CD14-positive monocyte (primary cell): ENCODE measurements at regions not wholly inside any gene's neighbourhood (a gene's known extent, or its start where the extent isn't known, plus 50 kb on each side); places are given as distances from the start of the nearest gene placed in this dataset.

Experiments
- DNase-seq, 3 donors: peaks; one replicate each; pipeline ENCODE4 v3.0.0-alpha.2; 2011 to 2022
- H2AFZ ChIP-seq: 2 replicates; pipeline ENCODE4 v1.6.0; 2012; ENCODE audit warnings: mild to moderate bottlenecking, low read depth, low read length, inconsistent platforms; ENCODE audit not compliant: insufficient read depth, poor library complexity, severe bottlenecking
- H3K27ac ChIP-seq, 2 donors: 1 replicate in 1 of 2; 2 replicates in 1 of 2; pipeline ENCODE4 v1.5.1; 2012 to 2013; ENCODE audit warnings: low read length in 2 of 2, control low read depth in 1 of 2, inconsistent platforms in 1 of 2, low read depth in 1 of 2, mild to moderate bottlenecking in 1 of 2
- H3K27me3 ChIP-seq, 2 donors: one replicate each; pipeline versions ENCODE4 v1.6.0 to v1.6.1; 2011 to 2013; ENCODE audit warnings: low read length in 2 of 2; ENCODE audit not compliant: control insufficient read depth in 2 of 2, insufficient read depth in 2 of 2
- H3K36me3 ChIP-seq, 2 donors: replicated peaks in 1 of 2; 1 replicate in 1 of 2; 2 replicates in 1 of 2; pipeline versions ENCODE4 v1.5.1 to v1.6.1; 2012 to 2013; ENCODE audit warnings: low read length in 2 of 2, control low read depth in 1 of 2, inconsistent platforms in 1 of 2, mild to moderate bottlenecking in 1 of 2; ENCODE audit not compliant: insufficient read depth in 2 of 2, control insufficient read depth in 1 of 2
- H3K4me1 ChIP-seq, 2 donors: 1 replicate in 1 of 2; 2 replicates in 1 of 2; pipeline versions ENCODE4 v1.5.1 to v1.6.1; 2012 to 2013; ENCODE audit warnings: low read length in 2 of 2, control low read depth in 1 of 2, inconsistent platforms in 1 of 2, mild to moderate bottlenecking in 1 of 2, moderate library complexity in 1 of 2; ENCODE audit not compliant: insufficient read depth in 2 of 2, control insufficient read depth in 1 of 2
- H3K4me2 ChIP-seq: replicated peaks from 2 replicates; pipeline ENCODE3; 2012; ENCODE audit warnings: low read length, moderate library complexity, mild to moderate bottlenecking; ENCODE audit not compliant: poor library complexity, severe bottlenecking; ENCODE audit errors: extremely low read depth
- H3K4me3 ChIP-seq, 3 experiments: fragments of 200-600 bp in 1 of 3; sonication (generic) in 1 of 3; replicated peaks in 1 of 3; 1 replicate in 2 of 3; 2 replicates in 1 of 3; pipeline ENCODE4 v1.5.1; 2011 to 2013; ENCODE audit warnings: low read length in 3 of 3, mild to moderate bottlenecking in 3 of 3, control low read depth in 2 of 3, low read depth in 2 of 3, inconsistent platforms in 1 of 3, moderate library complexity in 1 of 3
- H3K79me2 ChIP-seq: 2 replicates; pipeline ENCODE4 v1.6.0; 2012; ENCODE audit warnings: mild to moderate bottlenecking, control low read depth, inconsistent platforms, low read length, moderate library complexity; ENCODE audit not compliant: insufficient read depth
- H3K9ac ChIP-seq: 2 replicates; pipeline ENCODE4 v1.6.0; 2017; ENCODE audit warnings: low read length, mild to moderate bottlenecking; ENCODE audit not compliant: insufficient read depth, poor library complexity, severe bottlenecking
- H3K9me3 ChIP-seq, 2 donors: replicated peaks in 1 of 2; 1 replicate in 1 of 2; 2 replicates in 1 of 2; pipeline versions ENCODE4 v1.5.1 to v1.6.1; 2012 to 2013; ENCODE audit warnings: low read length in 2 of 2, control low read depth in 1 of 2; ENCODE audit not compliant: control insufficient read depth in 1 of 2, insufficient read depth in 1 of 2
- H4K20me1 ChIP-seq: 2 replicates; pipeline ENCODE4 v1.6.0; 2012; ENCODE audit warnings: mild to moderate bottlenecking, low read length, control low read depth, moderate library complexity; ENCODE audit not compliant: insufficient read depth
- H3K27ac Mint-ChIP-seq, 7 donors: one replicate each; pipeline ENCODE4 v1.8.0; 2020; ENCODE audit warnings: mild to moderate bottlenecking in 7 of 7, mixed read lengths in 7 of 7, moderate library complexity in 6 of 7, inconsistent platforms in 2 of 7
- H3K27me3 Mint-ChIP-seq, 3 donors: one replicate each; pipeline ENCODE4 v1.8.0; 2021 to 2022; ENCODE audit warnings: low read depth in 3 of 3, mild to moderate bottlenecking in 3 of 3, mixed read lengths in 3 of 3, moderate library complexity in 3 of 3, inconsistent platforms in 1 of 3
- H3K36me3 Mint-ChIP-seq, 2 donors: one replicate each; pipeline ENCODE4 v1.8.0; 2020; ENCODE audit warnings: mixed read lengths in 2 of 2, inconsistent platforms in 1 of 2, mild to moderate bottlenecking in 1 of 2
- H3K4me1 Mint-ChIP-seq: one replicate; pipeline ENCODE4 v1.8.0; 2020; ENCODE audit warnings: mild to moderate bottlenecking, mixed read lengths
- H3K4me3 Mint-ChIP-seq, 2 donors: one replicate each; pipeline ENCODE4 v1.8.0; 2020; ENCODE audit warnings: mild to moderate bottlenecking in 2 of 2, mixed read lengths in 2 of 2, moderate library complexity in 1 of 2
- H3K9me3 Mint-ChIP-seq, 7 donors: one replicate each; pipeline ENCODE4 v1.8.0; 2020 to 2022; ENCODE audit warnings: mixed read lengths in 7 of 7, mild to moderate bottlenecking in 6 of 7, moderate library complexity in 6 of 7, inconsistent platforms in 2 of 7
- CTCF ChIP-seq: fragments of 200-600 bp; IDR thresholded peaks from one replicate; pipeline ENCODE4 v1.8.0; 2022; ENCODE audit warnings: antibody characterized with exemption, mild to moderate bottlenecking
- WGBS: methylation state at CpG from one replicate; pipeline ENCODE4 v1.1.5; 2013; ENCODE audit warnings: missing lambda C conversion rate; ENCODE audit not compliant: insufficient coverage; 5-methylcytosine and 5-hydroxymethylcytosine counted together
- intact Hi-C, 2 donors: fragments of 100-400 bp; cut with micrococcal nuclease; formaldehyde crosslinking; loops; one replicate each; pipeline versions ENCODE4 v1.15.0 to v1.15.1; 2023

GRCh38 chr1:230003409-230003808 is 63.6 kb upstream of the GALNT2 start:
- Histone ChIP-seq H3K4me1 (peaks cover 44 to 46% of the 10 kb centered on the region in 2 donors), H3K4me3 (peak overlapping the region in 1 of 3 experiments; percentile 64), H3K36me3 (peaks cover 0 to 10% of the 10 kb centered on the region in 2 donors), H3K9ac (peak overlapping the region; percentile 52), H3K27me3 (no peaks in the 10 kb centered on the region), H4K20me1 (no peaks in the 10 kb centered on the region), H3K9me3 (no peaks in the 10 kb centered on the region), H3K4me2 (peak overlapping the region; percentile 70), H2AFZ (no peak overlapping the region), H3K27ac (peak overlapping the region; percentile 67 to 88), H3K79me2 (peaks cover 52% of the 10 kb centered on the region)
- no peak for DNase-seq
- H3K4me1 Mint-ChIP-seq, result peaks cover 52% of the 10 kb centered on the region
- H3K4me3 Mint-ChIP-seq, result peak overlapping the region in 1 of 2 donors; percentile 88
- H3K27me3 Mint-ChIP-seq, result peaks cover 0 to 2% (median 0%) of the 10 kb centered on the region in 3 donors
- H3K9me3 Mint-ChIP-seq, result no peaks in the 10 kb centered on the region
- H3K27ac Mint-ChIP-seq, result peak overlapping the region; percentile 79 to 93 (median 90)
- 92% methylated on average over 2 of the region's 6 CpGs for WGBS
- H3K36me3 Mint-ChIP-seq, result peaks cover 18 to 20% of the 10 kb centered on the region in 2 donors
- TF ChIP-seq CTCF, result no peak
- intact Hi-C loops, result loop anchor here (10.0 kb wide), 1 partner anchor 61 kb away; the partner anchor contains the start of gene GALNT2 (in 2 of the 2)

DNA sequence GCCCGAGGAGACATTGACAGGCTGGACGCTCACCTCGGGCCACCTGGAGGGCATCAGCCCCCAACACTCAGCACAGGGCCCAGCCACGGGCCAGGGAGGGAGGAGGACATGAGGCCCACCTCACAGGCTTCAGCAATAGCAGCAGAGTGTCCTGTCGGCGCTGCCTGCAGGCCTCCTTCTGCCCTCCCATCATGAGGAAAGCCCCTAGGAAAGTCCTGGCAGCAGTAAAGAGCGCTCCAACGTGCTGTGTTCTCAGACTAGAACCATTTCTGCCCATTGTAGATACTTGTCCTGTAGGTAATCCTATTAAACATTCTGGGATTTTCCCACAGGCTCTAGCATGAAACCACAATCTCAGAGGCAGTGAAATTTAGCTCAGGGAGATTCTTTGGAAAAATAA is 62.0 kb upstream of the GALNT2 start:
- H3K9me3 Mint-ChIP-seq, result no peaks in the 10 kb centered on the region
- intact Hi-C loops, result loop anchor here (10.0 kb wide), 1 partner anchor 60 kb away; the partner anchor contains the start of gene GALNT2 (in 2 of the 2)
- no peak for DNase-seq

More for the DNA sequence above, 62.0 kb upstream of the GALNT2 start:
- 100% methylated on average over 4 of the region's 8 CpGs for WGBS
- H3K4me1 Mint-ChIP-seq, result peaks cover 63% of the 10 kb centered on the region
- Histone ChIP-seq H3K4me3 (peak overlapping the region in 1 of 3 experiments; percentile 64), H3K9ac (no peak overlapping the region), H3K27ac (no peak overlapping the region), H3K79me2 (peaks cover 57% of the 10 kb centered on the region), H3K36me3 (peaks cover 0 to 10% of the 10 kb centered on the region in 2 donors), H3K4me2 (no peak overlapping the region), H3K27me3 (no peaks in the 10 kb centered on the region), H4K20me1 (no peaks in the 10 kb centered on the region), H2AFZ (no peak overlapping the region), H3K9me3 (no peaks in the 10 kb centered on the region), H3K4me1 (peaks cover 57 to 63% of the 10 kb centered on the region in 2 donors)
- H3K27ac Mint-ChIP-seq, result peak overlapping the region in 5 of 7 donors; percentile 73 to 93 (median 88)
- H3K4me3 Mint-ChIP-seq, result no peak overlapping the region
- H3K36me3 Mint-ChIP-seq, result peaks cover 18 to 20% of the 10 kb centered on the region in 2 donors
- TF ChIP-seq CTCF, result no peak
- H3K27me3 Mint-ChIP-seq, result peaks cover 0 to 2% (median 0%) of the 10 kb centered on the region in 3 donors
